IPS DF 4.7 (cell line): ENCODE measurements at regions not wholly inside any gene's neighbourhood (a gene's known extent, or its start where the extent isn't known, plus 50 kb on each side); places are given as distances from the start of the nearest gene placed in this dataset.
"Not testable (repeated sequence)": the region's sequence is repeated elsewhere in the genome, so short reads cannot be mapped to it uniquely, and the experiment has no call there.

Experiments used
- DNase-seq: peaks from one replicate; pipeline ENCODE4 v3.0.0-alpha.2; 2013; ENCODE audit warnings: low spot score; ENCODE audit errors: extremely low read depth

DNA sequence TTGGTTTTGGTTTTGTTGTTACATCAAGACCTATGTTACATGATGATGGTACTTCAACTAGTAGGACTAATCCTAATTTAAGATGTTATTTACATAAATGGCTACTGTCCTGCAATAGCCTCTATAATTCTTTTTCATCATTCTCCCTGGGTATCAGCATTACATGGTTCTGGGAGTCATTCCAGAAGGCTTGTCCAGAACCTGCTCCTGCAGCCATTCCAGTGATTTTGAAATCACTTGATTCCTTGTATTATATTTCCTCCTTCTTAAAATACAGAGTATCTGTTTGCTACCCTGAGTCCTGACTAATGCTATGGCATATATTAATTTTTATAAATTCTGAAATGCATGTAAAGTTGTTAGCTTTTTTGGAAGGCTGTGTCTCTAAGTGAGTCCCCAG lies 400.5 kb upstream of the MEIS1 start:
- DNase-seq, result no peak

DNA sequence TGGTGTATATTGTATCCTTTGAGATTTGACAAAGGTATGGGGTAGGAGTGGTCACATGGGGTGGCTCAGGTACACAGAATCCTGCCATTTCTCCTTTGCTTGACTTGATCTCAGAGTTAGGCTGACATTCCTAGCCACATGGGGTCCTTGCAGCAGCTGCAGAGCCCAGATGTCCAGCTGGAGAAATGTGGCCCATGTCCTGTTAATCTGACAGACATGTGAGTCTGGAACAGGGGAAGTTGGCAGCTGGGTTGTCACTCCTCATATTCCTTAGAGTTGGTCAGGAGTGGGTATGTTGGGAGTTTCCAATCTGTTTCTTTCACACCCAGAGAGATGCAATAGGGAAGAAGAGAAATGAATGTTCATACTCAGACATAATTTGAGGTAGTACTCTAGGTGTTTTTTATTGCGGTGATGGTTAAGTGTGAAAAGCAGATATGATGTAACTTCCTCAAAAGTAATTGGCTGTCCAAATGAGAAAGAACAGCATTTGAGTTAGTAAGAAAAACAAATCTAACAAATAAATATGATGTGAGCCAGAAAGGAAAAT lies 402.6 kb upstream of the MEIS1 start:
- no peak for DNase-seq

DNA sequence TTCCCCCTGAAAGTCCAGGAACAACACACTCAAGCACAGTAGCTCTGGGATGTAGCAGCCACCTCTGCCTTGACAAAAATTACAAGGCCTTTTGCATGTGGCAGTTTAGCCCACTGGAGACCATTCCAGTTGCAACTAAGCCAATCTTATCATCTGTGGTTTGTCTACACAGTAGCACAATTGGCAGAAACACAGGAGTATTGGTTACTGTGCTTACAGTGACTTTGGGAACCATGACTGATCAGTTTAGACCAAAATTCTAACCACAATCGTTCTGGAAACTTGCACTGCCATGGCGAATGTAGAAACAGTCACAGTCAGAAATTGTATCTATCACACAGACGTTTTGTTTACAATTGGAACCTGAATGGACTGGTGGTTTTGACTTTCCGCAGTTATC lies 403.7 kb upstream of the MEIS1 start:
- no peak for DNase-seq

DNA sequence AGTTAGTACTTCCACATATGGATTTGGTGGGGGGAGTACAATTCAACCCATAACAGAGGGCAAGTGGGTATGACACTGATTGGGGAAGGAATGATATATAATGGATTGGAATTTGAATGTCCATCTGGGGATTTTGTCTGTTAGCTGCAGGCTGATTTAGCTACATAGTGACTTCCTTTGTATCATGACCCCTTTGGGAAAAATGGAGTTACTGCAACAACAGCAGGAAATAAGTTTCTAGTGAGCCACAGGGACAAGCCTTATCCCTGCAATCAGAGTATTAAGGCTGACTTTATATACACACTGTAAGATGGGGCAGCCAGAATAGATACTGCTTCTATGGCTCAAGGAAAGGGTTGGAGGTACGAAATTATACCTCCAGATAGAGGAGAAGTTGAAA lies 404.4 kb upstream of the MEIS1 start:
- DNase-seq, result no peak

DNA sequence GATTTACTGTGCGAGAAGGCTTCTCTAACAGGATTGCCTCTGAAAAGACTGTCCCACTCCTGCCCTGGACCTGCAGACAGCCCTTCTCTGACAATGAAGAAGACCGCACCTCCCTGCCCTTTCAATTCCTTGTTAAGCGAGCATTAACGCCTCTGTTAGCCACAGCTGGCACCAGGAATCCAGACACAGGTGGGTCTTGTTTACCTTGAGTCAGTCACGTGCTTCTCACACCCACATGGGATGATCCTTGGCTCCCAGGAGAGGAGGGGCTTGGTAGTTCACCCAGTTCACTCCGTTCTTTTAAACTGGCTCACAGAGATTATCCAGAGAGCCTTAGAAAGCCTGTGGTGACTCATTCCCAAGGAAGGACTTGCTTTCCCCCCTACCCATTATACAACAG lies 410.5 kb upstream of the MEIS1 start:
- peak; percentile 19 for DNase-seq

DNA sequence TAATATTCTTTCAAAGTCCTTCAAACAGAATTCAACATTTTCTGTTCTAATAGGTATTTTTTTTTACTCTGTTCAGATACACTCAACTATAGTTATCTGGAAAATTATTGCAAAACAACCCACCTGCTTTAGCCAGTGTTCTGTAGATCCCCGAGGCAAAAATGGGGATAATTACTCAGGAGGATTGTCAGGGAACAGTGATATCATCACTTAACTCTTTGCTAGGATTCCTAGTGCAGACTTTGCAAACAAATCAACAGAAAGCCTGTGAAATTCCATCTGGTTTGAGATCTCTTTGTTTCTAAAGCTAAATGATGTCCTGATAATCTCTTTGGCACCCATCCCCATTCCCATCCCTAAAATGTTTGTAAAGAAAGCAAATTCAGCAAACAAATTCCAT lies 413.6 kb upstream of the MEIS1 start:
- no peak for DNase-seq

DNA sequence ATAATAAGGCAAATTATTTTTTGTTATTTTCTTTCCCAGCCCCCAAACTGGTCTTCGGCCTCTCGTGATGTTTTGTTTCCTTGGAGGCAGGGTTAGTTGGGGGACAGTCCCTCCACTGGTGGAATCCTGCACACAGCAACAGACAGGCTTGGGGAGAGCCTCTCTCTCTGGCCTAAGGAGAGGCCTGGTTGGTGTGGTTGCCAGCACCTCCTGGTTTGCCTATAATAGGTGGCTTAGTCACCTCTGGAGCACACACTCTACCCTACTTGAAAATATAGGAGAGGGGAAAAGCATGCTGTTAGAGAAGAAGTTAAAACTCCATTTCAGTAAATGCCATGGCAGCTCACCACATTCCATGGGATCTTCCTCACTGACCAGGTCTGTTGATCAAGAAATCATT lies 417.2 kb upstream of the MEIS1 start:
- no peak for DNase-seq

DNA sequence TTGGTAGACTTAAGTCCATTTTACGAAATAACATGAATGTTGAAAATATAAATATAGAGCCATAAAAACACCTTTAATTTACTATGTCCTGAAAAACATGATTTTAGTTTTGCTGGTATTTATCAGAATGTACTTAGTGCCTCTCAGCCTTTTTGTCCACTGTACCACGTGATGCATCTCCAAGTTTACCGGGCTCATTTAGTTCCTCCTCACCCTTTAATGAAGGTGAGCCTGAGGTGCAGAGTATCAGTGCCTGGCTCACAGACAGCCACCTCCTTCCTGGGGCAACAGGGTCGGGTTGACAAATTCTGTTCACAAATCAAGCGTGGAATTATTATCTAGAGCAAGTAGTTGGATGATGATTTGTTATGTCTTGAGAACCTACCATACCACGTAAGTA lies 420.5 kb upstream of the MEIS1 start:
- DNase-seq, result no peak

DNA sequence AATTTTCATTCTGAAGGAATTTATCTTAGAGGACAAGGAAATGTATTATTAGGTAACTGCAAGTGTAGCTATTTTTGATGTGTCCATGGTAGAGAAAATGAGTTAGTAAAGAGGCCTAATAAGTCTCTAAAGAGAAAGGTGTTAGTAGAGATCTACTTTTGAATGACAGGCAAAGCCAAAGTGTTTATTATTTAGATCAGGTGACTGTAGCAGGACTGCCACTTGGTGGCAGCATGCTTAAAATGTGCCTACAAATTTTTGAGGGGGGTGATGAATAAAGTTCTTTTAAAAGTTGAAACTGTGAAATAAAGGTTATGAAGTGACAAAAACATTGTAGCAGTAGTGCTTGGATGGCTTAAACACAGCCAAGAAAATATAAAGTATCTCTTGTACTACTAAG lies 421.5 kb upstream of the MEIS1 start:
- no peak for DNase-seq

DNA sequence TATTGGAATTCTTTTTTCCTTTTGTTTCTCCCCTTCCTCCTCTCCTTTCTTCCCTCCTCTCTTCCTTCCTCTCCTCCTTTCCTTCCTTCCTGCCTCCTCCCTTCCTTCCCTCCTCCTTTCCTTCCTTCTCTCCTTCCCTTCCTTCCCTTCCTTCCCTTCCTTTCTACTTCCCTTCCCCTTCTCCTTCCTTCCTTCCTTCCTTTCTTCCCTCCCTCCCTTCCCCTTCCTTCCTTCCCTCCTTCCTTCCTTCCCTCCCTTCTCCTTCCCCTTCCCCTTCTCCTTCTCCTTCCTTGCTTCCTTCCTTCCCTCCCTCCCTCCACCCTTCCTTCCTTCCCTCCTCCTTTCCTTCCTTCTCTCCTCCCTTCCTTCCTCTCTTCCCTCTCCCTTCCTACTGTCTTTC lies 431.0 kb upstream of the MEIS1 start:
- DNase-seq, result no peak

DNA sequence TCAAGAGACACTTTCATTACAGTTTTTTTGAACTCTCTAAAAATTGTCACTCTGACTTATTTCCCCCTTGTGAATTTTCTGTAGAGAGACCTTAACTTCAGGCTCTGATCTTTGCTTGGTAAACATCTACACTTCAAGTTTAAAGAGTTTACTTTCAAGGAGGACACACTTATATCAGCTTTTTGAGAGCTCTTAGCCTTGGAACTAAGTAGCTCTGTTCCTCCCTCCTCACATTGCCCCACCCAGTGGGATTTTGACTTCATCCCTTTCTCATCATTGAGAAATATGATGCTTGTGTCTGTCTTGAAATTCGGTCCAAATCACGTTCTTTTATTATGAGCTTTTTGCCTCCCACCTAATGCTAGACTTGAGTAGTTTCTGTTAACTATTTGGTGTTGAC lies 433.4 kb upstream of the MEIS1 start:
- no peak for DNase-seq

DNA sequence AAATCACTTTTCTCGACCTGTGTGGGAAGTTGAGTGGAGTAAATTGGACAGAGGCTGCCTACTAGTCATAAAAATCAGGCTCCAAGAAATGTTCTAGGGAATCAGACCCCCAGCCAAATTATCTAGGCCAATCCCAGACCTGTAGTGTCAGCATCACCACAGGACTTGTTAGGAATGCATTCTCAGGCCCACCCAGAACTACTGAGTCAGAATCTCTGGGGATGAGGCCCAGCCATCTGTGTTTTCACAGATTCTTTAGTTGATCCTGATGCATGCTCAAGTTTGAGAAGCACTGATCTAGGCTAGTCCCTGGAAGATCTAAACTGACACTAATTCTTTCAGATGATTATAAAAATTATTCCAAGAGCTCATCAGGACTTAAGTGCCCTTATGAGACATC lies 434.0 kb upstream of the MEIS1 start:
- DNase-seq, result no peak

DNA sequence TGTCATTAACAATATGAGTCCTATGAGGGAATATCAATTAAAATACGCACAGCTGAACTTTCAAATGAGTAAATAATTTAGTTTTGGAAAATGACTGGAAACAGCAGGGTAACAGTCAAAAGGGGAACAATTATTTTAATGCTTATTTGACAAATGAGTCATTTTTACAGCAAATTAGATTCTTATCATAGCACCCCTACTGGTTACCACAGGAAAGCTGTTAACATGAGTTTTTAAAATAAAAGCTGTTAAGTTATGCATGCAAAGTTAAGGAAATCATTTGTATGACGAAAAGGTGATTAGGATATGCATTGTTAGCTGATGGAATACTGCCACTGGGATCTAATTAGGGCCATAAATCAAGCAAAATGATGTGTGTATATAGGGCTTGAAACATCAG lies 435.1 kb upstream of the MEIS1 start:
- no peak for DNase-seq

DNA sequence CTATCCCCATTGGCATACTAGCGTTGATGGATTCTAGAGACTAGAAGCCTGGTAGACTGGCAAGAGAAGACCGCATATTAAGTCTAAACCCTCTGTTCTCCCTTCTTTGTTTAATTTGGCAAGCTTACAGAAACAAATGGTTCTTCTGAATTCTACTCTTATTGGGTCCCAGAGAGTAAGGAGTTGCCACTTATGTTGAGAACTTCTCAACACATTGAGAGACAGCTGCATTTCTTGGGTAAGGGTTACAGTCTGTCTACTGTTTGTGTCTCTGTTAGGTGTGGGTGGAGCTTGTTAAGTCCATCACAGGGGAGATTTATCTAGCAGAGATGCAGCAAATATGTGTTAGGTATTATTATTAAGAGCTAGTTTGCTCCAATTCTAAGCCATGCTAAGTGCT lies 435.8 kb upstream of the MEIS1 start:
- DNase-seq, result no peak

DNA sequence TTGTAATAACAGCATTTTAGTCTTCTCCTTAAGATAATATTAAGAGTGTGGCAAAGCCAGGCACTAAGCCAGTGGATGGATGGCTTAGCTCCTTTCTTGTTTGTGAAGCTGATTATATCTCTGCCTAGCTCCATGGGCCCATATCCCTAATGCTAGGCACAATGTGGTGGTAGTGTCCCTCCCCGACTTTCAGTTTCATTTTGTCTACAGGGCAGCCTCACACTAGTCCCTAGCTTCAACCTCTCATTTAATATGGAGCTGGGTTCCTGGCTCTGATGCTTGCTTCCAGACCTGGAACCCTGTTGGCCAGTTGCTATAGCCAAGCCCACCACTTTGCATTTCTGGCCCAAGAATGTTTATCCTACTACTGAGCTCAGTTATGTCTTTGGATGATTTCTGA lies 437.0 kb upstream of the MEIS1 start:
- DNase-seq, result no peak

DNA sequence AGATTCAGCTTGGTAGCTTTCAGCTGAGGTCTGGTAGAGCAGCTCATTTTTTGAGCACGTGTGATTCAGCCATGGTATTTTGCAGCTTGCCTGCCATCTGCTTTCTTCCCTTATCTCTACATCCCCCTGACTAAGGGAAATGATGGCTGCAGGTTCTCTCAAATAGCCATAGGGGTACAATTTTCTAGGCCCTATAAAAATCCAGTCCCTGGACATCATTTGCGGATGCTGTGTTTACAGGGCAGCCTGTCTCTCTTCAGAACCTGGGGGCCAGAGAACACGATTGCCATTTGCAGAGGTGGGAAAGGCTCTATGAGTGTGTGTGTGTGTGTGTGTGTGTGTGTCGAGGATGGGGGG lies 442.7 kb upstream of the MEIS1 start:
- DNase-seq, result no peak

DNA sequence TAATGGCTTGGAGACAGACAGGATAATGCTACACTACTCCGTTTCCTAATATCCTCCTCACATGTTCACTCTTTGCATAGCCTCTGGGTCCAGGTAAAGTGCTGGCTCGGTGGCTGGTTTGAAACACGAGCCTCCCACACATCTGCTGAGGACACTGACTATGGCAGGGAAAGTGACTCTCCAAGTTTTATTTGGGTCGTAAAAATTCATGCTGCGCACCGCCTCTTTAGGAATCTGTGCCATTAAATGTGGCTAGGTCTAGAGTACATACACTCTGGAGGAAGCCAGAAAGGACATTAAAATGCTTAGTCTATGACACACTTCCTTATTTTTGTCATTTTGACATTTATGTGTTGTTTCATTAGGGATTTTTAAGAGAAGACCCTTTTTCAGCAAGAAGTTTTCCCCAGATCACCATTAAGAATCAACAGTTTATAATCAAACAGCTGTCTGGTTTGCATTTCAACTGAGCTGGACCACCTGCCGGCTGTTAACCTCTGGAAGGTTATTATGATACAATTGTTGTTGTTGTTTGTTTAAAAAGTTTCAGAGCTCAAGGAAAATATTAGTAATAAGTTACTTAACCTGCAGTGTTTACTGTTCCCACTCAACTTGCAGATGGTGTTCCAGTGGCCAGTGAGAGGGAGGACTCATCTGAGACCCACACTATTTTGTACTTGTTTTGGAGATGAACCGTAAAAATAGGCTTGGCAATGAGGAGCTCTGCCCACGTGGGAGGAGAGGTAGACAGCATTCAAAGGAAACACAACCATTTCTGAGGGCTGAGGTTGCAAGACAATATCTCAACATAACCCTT lies 443.3 kb upstream of the MEIS1 start:
- DNase-seq, result no peak

DNA sequence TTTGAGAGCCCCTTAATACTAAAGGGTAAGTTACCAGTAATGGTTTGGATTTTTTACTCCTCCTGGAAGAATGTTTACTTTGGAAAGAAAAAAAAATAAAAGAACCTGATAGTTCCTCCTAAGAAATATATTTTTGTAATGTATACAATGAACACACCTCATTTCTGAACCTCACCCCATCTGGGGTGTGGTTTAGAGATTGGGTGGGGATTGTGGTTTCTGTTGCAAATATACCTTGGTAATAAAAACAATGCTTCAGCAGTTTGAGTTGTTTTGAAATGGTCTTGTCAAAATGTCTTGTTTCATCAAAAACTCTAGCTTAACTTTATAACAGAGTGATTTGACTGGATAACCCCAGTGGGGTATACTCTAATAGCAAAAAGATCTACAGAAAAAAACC lies 448.9 kb upstream of the MEIS1 start:
- DNase-seq, result no peak

DNA sequence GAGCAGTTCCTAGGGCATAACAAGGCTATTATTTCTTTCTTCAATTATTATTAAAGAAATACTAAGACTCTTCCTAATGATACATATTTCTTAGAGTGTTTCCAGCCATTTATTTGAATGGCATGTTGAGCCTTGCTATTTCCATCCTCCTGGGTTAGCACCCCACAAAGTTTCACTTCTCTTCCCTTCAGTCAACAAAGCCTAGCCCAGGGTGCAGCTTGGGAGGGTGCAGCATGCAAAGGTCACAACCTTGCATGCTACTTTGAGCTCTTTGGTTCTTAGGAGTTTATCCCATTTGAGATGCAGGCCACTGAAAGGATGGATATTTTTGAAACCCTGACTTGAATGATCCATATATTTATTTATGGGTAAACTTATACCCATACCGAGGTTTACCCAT lies 454.4 kb upstream of the MEIS1 start:
- no peak for DNase-seq

DNA sequence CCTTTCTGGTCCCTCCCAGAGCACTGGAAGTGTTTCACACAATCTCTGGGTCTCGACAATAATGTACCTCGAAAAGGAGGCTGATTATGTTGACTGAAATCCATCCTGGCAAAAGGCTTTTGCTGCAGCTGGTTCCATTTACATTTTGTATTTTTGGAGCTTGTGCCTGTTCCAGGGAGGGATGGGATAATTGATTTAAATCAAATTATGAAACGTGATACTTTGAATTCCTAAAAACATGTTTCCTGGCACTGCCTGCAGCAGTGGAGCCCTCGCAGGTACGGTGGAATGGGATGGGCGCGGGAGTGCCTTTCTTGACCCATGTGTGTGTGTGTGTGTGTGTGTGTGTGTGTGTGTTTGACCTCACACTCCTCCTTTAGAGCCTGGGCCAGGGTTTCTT lies 455.5 kb upstream of the MEIS1 start:
- no peak for DNase-seq

DNA sequence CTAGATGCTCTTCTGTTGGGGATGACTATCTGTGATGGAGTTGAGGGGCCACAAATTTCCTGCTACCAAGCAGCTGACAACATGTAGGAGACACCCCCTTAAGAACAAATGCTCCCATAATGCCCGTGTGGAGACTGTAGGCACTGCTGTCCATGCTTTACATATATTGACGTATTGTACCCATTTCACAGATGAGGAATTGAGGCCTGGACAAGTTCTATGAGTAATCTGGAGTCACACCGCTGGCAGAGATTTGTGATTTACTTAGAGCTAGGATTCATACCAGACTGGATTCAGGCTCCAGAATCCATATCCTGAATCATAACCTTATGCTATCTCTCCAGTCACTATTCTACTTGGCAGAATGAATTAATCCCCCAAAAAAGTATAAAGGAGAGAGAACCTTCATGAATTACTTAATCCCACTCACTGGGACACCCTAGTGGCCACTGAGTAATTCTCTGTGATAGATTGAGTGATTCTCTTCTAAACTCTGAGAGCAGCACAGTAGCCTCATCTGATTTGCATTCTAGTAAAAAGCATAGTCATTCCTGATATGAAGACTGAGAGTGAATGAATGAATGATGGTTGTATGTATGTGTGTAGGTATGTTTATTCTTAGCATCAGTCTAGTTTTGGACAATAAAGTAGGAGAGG lies 460.7 kb upstream of the MEIS1 start:
- DNase-seq, result no peak

DNA sequence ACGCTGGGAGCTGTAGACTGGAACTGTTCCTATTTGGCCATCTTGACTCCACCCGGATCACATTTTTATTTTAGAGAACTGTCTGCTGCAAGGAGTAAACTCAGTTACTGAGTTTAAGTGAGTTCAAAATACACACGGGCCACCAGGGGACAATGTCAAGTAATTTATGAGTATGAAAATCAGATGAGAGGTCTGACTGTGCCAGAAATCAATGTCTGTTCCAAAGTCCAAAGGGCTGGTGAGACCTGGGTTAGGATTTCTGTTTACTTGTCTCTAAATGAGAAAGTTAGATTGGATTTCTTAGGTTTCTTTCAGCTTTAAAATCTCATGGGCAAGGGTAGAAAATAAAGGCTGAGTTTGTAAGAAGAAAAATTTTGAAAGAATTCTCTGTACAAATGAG lies 465.8 kb upstream of the MEIS1 start:
- DNase-seq, result no peak

DNA sequence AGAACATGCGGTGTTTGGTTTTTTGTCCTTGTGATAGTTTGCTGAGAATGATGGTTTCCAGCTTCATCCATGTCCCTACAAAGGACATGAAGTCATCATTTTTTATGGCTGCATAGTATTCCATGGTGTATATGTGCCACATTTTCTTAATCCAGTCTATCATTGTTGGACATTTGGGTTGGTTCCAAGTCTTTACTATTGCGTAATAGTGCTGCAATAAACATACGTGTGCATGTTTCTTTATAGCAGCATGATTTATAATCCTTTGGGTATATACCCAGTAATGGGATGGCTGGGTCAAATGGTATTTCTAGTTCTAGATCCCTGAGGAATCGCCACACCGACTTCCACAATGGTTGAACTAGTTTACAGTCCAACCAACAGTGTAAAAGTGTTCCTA lies 471.6 kb upstream of the MEIS1 start:
- not testable (repeated sequence) for DNase-seq
